ENCODE measurements at regions not wholly inside any gene's neighbourhood (a gene's known extent, or its start where the extent isn't known, plus 50 kb on each side); places are given as distances from the start of the nearest gene placed in this dataset.

GRCh38 chr5:106089073-106089472 lies 1581.7 kb downstream of the EFNA5 start:
- H3K4me1 ChIP-seq = peaks cover 0 to 10% (median 8%) of the 10 kb centered on the region in 4 donors
- no peak overlapping the region for H3K27ac ChIP-seq
- TF ChIP-seq POLR2A (IDR thresholded peaks at IDR 0.05) (no peak), POLR2AphosphoS5 (IDR thresholded peaks at IDR 0.05) (no peak), CTCF (IDR thresholded peaks at IDR 0.05) (no peak)
- intact Hi-C loops (cut with DNase I) = no loop called here
- no peak overlapping the region for H3K4me3 ChIP-seq
- no peaks in the 10 kb centered on the region for H3K36me3 ChIP-seq
- no peaks in the 10 kb centered on the region for H3K27me3 ChIP-seq
- DNase-seq = no peak
- no peaks in the 10 kb centered on the region for H3K9me3 ChIP-seq

- no peak for DNase-seq
- H3K27me3 ChIP-seq = no peaks in the 10 kb centered on the region
- no peak overlapping the region for H3K4me3 ChIP-seq
- intact Hi-C loops (cut with DNase I) = no loop called here
- H3K4me1 ChIP-seq = peaks cover 0 to 4% (median 2%) of the 10 kb centered on the region in 4 donors
- no peaks in the 10 kb centered on the region for H3K9me3 ChIP-seq
- TF ChIP-seq POLR2AphosphoS5 (IDR thresholded peaks at IDR 0.05) (no peak), POLR2A (IDR thresholded peaks at IDR 0.05) (no peak), EP300 (IDR thresholded peaks at IDR 0.05) (no peak), CTCF (IDR thresholded peaks at IDR 0.05) (no peak)
- H3K27ac ChIP-seq = no peak overlapping the region
- H3K36me3 ChIP-seq = no peaks in the 10 kb centered on the region
These were observed 1582.3 kb downstream of the EFNA5 start for GRCh38 chr5:106088462-106088861.

- TF ChIP-seq POLR2A (IDR thresholded peaks at IDR 0.05) (no peak), POLR2AphosphoS5 (IDR thresholded peaks at IDR 0.05) (no peak), EP300 (IDR thresholded peaks at IDR 0.05) (no peak), CTCF (IDR thresholded peaks at IDR 0.05) (no peak)
- Histone ChIP-seq H3K9me3 (no peaks in the 10 kb centered on the region), H3K36me3 (no peaks in the 10 kb centered on the region), H3K27me3 (no peaks in the 10 kb centered on the region), H3K4me3 (no peak overlapping the region), H3K4me1 (no peaks in the 10 kb centered on the region), H3K27ac (no peak overlapping the region)
- DNase-seq = no peak
- intact Hi-C loops (cut with DNase I) = no loop called here
- WGBS, 2 donors = 60 to 74% methylated on average over 2 of the region's 2 CpGs
These were observed 1584.4 kb downstream of the EFNA5 start for GRCh38 chr5:106086352-106086751.

- Histone ChIP-seq H3K27ac (no peak overlapping the region), H3K9me3 (no peaks in the 10 kb centered on the region), H3K27me3 (no peaks in the 10 kb centered on the region), H3K36me3 (no peaks in the 10 kb centered on the region), H3K4me1 (no peaks in the 10 kb centered on the region), H3K4me3 (no peak overlapping the region)
- DNase-seq = no peak
- 75% methylated on average over 2 of the region's 2 CpGs for WGBS, 2 donors
- intact Hi-C loops (cut with DNase I) = no loop called here
- TF ChIP-seq CTCF (IDR thresholded peaks at IDR 0.05) = no peak
- no peak for TF ChIP-seq POLR2AphosphoS5 (IDR thresholded peaks at IDR 0.05)
- TF ChIP-seq POLR2A (IDR thresholded peaks at IDR 0.05) = no peak
- TF ChIP-seq EP300 (IDR thresholded peaks at IDR 0.05) = no peak
These were observed 1585.2 kb downstream of the EFNA5 start for GRCh38 chr5:106085556-106085955.

GRCh38 chr5:106085136-106085535 lies 1585.6 kb downstream of the EFNA5 start:
- H3K27ac ChIP-seq = no peak overlapping the region
- 0 to 31% methylated on average over 1 of the region's 1 CpG for WGBS, 2 donors
- no peak overlapping the region for H3K4me3 ChIP-seq
- no peaks in the 10 kb centered on the region for H3K27me3 ChIP-seq
- DNase-seq = no peak
- no peaks in the 10 kb centered on the region for H3K9me3 ChIP-seq
- no peaks in the 10 kb centered on the region for H3K36me3 ChIP-seq
- intact Hi-C loops (cut with DNase I) = no loop called here
- H3K4me1 ChIP-seq = no peaks in the 10 kb centered on the region
- no peak for TF ChIP-seq EP300 (IDR thresholded peaks at IDR 0.05)
- TF ChIP-seq POLR2A (IDR thresholded peaks at IDR 0.05) = no peak

Measured in sigmoid colon (tissue), 6 donors.